OCI-LY3 (cell line): ENCODE measurements at regions not wholly inside any gene's neighbourhood (a gene's known extent, or its start where the extent isn't known, plus 50 kb on each side); places are given as distances from the start of the nearest gene placed in this dataset.

Source experiments
- H2AFZ ChIP-seq: fragments of 200-600, 300-600 bp; shearing (Covaris generic); 2 replicates; pipeline ENCODE4 v1.6.0; 2014; ENCODE audit warnings: antibody characterized with exemption, low read depth, low read length
- H3K27ac ChIP-seq: fragments of 200-600, 300-600 bp; sonication (generic); 2 replicates; pipeline ENCODE4 v1.5.1; 2014; ENCODE audit warnings: mild to moderate bottlenecking, low read length, moderate library complexity, mixed read lengths
- H3K27me3 ChIP-seq: fragments of 200-600, 300-600 bp; sonication (generic); 2 replicates; pipeline ENCODE4 v1.6.1; 2014; ENCODE audit warnings: low read depth, low read length, mixed read lengths
- H3K36me3 ChIP-seq: fragments of 200-600, 300-600 bp; sonication (generic); replicated peaks from 2 replicates; pipeline ENCODE3; 2014; ENCODE audit warnings: low read depth, low read length, mixed read lengths
- H3K4me1 ChIP-seq: fragments of 300-600, 200-600 bp; sonication (generic); 2 replicates; pipeline ENCODE4 v1.6.1; 2014; ENCODE audit warnings: low read length, mixed read lengths
- H3K4me2 ChIP-seq: fragments of 200-600, 300-600 bp; sonication (generic); 2 replicates; pipeline ENCODE4 v1.6.1; 2014; ENCODE audit warnings: low read length, mixed read lengths
- H3K4me3 ChIP-seq: fragments of 300-600, 200-600 bp; sonication (generic); 2 replicates; pipeline ENCODE4 v1.5.1; 2014; ENCODE audit warnings: antibody characterized with exemption, mild to moderate bottlenecking, low read length, moderate library complexity
- H3K79me2 ChIP-seq: fragments of 300-600, 200-600 bp; shearing (Covaris generic); 2 replicates; pipeline ENCODE4 v1.6.1; 2014; ENCODE audit warnings: mild to moderate bottlenecking, low read length, mixed read lengths
- H3K9ac ChIP-seq: fragments of 300-600, 200-600 bp; shearing (Covaris generic); 2 replicates; pipeline ENCODE4 v1.6.0; 2014; ENCODE audit warnings: mild to moderate bottlenecking, low read length, moderate library complexity
- H3K9me3 ChIP-seq: fragments of 200-600, 300-600 bp; shearing (Covaris generic); 2 replicates; pipeline ENCODE4 v1.6.1; 2014; ENCODE audit warnings: low read length, mixed read lengths; ENCODE audit not compliant: insufficient read depth
- H4K20me1 ChIP-seq: fragments of 200-600, 300-600 bp; sonication (generic); 2 replicates; pipeline ENCODE4 v1.6.1; 2016; ENCODE audit warnings: low read length, mixed read lengths; ENCODE audit not compliant: insufficient read depth
- CTCF ChIP-seq: fragments of 200-600, 300-600 bp; sonication (generic); IDR thresholded peaks from 2 replicates; pipeline ENCODE4 v1.5.1; 2014; ENCODE audit warnings: antibody characterized with exemption, low read length, low read depth
- EZH2phosphoT487 ChIP-seq: fragments of 200-600 bp; shearing (Covaris generic); IDR thresholded peaks from 2 replicates; pipeline ENCODE4 v1.6.1; 2018; ENCODE audit warnings: antibody characterized with exemption, mixed run types, low read depth

GRCh38 chr6:11362564-11362963 is 130.1 kb upstream of the NEDD9 start:
- Histone ChIP-seq H4K20me1 (peaks cover 44% of the 10 kb centered on the region), H3K36me3 (peaks cover 76% of the 10 kb centered on the region), H3K9me3 (no peaks in the 10 kb centered on the region), H3K4me2 (no peak overlapping the region), H2AFZ (no peak overlapping the region), H3K4me1 (peaks cover 32% of the 10 kb centered on the region), H3K4me3 (no peak overlapping the region), H3K27me3 (no peaks in the 10 kb centered on the region), H3K27ac (no peak overlapping the region), H3K9ac (no peak overlapping the region), H3K79me2 (peaks cover 98% of the 10 kb centered on the region)
- TF ChIP-seq CTCF (no peak), EZH2phosphoT487 (no peak)

GRCh38 chr6:11358904-11359830 is 126.7 kb upstream of the NEDD9 start:
- Histone ChIP-seq H3K27ac (no peak overlapping the region), H3K4me3 (no peak overlapping the region), H3K27me3 (no peaks in the 10 kb centered on the region), H3K4me1 (peaks cover 16% of the 10 kb centered on the region), H3K9ac (no peak overlapping the region), H2AFZ (no peak overlapping the region), H3K79me2 (peaks cover 94% of the 10 kb centered on the region), H4K20me1 (peaks cover 55% of the 10 kb centered on the region), H3K4me2 (no peak overlapping the region), H3K9me3 (no peaks in the 10 kb centered on the region), H3K36me3 (peaks cover 60% of the 10 kb centered on the region)
- TF ChIP-seq EZH2phosphoT487 (no peak), CTCF (no peak)

DNA sequence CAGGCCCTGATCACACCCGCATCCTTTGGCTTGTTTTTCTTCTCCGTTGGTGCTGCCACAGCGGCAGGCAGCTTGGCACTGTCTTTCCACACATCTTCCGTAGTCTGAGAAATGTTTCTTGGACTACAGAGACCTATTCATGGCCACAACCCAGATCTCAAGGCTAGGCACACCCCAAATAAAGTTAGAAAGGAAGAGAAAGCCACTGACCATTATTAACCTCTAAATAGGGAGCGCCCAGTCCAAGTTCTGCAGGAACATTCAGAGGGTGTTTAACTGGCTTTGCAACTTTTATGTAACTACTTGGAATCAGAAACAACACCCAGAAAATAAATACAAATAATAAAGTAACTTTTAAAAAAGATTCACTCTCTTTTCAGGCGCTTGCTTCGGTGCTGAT is 124.8 kb upstream of the NEDD9 start:
- no peak overlapping the region for H3K27ac ChIP-seq
- no peaks in the 10 kb centered on the region for H3K9me3 ChIP-seq
- no peak overlapping the region for H3K9ac ChIP-seq
- H3K79me2 ChIP-seq = peaks cover 93% of the 10 kb centered on the region
- H3K36me3 ChIP-seq = peaks cover 59% of the 10 kb centered on the region
- TF ChIP-seq EZH2phosphoT487 = no peak
- no peak for TF ChIP-seq CTCF
- no peaks in the 10 kb centered on the region for H3K27me3 ChIP-seq
- H3K4me3 ChIP-seq = no peak overlapping the region
- H3K4me1 ChIP-seq = peaks cover 12% of the 10 kb centered on the region
- no peak overlapping the region for H3K4me2 ChIP-seq
- peaks cover 64% of the 10 kb centered on the region for H4K20me1 ChIP-seq
- H2AFZ ChIP-seq = no peak overlapping the region

- TF ChIP-seq CTCF = no peak
- no peak for TF ChIP-seq EZH2phosphoT487
- Histone ChIP-seq H3K79me2 (peaks cover 93% of the 10 kb centered on the region), H4K20me1 (peaks cover 61% of the 10 kb centered on the region), H3K9me3 (no peaks in the 10 kb centered on the region), H3K27me3 (no peaks in the 10 kb centered on the region), H2AFZ (no peak overlapping the region), H3K36me3 (peaks cover 59% of the 10 kb centered on the region), H3K27ac (no peak overlapping the region), H3K4me2 (no peak overlapping the region), H3K9ac (no peak overlapping the region), H3K4me3 (no peak overlapping the region), H3K4me1 (peaks cover 12% of the 10 kb centered on the region)
These were observed 124.1 kb upstream of the NEDD9 start for GRCh38 chr6:11356404-11357155.
